ENCODE measurements at regions not wholly inside any gene's neighbourhood (a gene's known extent, or its start where the extent isn't known, plus 50 kb on each side); places are given as distances from the start of the nearest gene placed in this dataset.

DNA sequence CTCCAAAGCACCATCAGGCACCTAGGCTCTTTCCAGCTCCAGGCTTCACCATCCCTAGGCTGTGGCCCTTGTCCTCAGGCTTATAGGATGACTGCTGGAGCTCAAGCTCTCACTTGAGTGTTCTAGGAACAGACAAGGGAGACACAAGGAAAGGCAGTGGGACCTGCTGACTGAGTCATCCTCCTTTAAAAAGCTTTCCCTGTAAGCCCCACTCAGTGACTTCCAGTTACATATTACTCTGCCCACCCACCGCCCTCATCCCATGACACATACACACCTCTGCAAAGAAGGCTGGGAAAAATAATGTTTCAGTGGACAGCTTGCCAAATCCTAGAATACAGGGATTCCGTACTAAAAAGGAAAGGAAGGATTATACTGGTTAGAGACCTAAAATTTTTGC lies 154.2 kb upstream of the ZNF366 start:
- TF ChIP-seq, protein P1, sequence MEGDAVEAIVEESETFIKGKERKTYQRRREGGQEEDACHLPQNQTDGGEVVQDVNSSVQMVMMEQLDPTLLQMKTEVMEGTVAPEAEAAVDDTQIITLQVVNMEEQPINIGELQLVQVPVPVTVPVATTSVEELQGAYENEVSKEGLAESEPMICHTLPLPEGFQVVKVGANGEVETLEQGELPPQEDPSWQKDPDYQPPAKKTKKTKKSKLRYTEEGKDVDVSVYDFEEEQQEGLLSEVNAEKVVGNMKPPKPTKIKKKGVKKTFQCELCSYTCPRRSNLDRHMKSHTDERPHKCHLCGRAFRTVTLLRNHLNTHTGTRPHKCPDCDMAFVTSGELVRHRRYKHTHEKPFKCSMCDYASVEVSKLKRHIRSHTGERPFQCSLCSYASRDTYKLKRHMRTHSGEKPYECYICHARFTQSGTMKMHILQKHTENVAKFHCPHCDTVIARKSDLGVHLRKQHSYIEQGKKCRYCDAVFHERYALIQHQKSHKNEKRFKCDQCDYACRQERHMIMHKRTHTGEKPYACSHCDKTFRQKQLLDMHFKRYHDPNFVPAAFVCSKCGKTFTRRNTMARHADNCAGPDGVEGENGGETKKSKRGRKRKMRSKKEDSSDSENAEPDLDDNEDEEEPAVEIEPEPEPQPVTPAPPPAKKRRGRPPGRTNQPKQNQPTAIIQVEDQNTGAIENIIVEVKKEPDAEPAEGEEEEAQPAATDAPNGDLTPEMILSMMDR (optimal IDR thresholded peaks at IDR 0.05 in 1 of 3, IDR thresholded peaks at IDR 0.05 in 1 of 3, conservative IDR thresholded peaks at IDR 0.05 in 1 of 3; ENCODE audit: extremely low read depth in 1 of 3, insufficient read depth in 2 of 3, low read length in 3 of 3) = no peak
- TF ChIP-seq EZH2 (IDR thresholded peaks at IDR 0.05; ENCODE audit: low read length) = no peak
